ENCODE measurements at regions not wholly inside any gene's neighbourhood (a gene's known extent, or its start where the extent isn't known, plus 50 kb on each side); places are given as distances from the start of the nearest gene placed in this dataset.
"Not testable (repeated sequence)": the region's sequence is repeated elsewhere in the genome, so short reads cannot be mapped to it uniquely, and the experiment has no call there.

DNA sequence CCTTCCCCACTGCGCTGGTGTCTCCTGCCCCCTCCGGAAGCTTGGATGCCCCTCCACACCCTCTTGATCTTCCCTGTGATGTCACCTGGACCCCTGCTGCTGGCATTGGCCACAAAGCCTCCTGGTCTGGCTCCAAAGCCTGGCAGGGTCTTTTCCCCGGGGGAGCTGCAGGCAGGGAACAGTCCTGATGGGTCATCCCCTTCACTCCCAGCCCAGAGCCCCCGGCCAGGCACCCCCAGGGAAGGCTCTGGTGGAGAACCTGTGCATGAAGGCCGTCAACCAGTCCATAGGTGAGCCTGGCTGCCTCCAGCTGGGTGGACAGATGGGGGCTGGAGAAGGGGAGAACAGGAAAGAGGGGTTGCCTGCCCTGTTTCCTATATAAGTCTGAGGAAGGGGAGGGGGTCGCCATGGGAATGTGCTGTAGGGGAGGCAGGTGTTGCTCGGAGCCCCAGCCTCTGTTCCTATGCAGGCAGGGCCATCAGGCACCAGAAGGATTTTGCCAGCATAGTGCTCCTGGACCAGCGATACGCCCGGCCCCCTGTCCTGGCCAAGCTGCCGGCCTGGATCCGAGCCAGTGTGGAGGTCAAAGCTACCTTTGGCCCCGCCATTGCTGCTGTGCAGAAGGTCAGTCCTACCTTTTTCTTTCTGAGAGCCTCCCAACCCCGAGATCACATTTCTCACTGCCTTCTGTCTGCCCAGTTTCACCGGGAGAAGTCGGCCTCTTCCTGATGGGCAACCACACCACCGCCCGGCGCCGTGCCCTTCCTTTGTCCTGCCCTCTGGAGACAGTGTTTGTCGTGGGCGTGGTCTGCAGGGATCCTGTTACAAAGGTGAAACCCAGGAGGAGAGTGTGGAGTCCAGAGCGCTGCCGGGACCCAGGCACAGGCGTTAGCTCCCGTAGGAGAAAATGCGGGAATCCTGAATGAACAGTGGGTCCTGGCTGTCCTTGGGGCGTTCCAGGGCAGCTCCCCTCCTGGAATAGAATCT, 104.5 kb upstream of the PZP start:
- TF ChIP-seq, protein P1, sequence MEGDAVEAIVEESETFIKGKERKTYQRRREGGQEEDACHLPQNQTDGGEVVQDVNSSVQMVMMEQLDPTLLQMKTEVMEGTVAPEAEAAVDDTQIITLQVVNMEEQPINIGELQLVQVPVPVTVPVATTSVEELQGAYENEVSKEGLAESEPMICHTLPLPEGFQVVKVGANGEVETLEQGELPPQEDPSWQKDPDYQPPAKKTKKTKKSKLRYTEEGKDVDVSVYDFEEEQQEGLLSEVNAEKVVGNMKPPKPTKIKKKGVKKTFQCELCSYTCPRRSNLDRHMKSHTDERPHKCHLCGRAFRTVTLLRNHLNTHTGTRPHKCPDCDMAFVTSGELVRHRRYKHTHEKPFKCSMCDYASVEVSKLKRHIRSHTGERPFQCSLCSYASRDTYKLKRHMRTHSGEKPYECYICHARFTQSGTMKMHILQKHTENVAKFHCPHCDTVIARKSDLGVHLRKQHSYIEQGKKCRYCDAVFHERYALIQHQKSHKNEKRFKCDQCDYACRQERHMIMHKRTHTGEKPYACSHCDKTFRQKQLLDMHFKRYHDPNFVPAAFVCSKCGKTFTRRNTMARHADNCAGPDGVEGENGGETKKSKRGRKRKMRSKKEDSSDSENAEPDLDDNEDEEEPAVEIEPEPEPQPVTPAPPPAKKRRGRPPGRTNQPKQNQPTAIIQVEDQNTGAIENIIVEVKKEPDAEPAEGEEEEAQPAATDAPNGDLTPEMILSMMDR (conservative IDR thresholded peaks at IDR 0.05; ENCODE audit: low read length) = not testable (repeated sequence)
- TF ChIP-seq EZH2phosphoT487 (IDR thresholded peaks at IDR 0.05; ENCODE audit: borderline replicate concordance, low read depth, low read length) = not testable (repeated sequence)
